HG03565 (cell line): ENCODE measurements at regions not wholly inside any gene's neighbourhood (a gene's known extent, or its start where the extent isn't known, plus 50 kb on each side); places are given as distances from the start of the nearest gene placed in this dataset.

Experiments
- ATAC-seq: cut with Tn5 transposase; IDR thresholded peaks from one replicate; pipeline ENCODE4 v1.9.1; 2021; ENCODE audit warnings: mild to moderate bottlenecking, moderate library complexity; ENCODE audit not compliant: unreplicated experiment

DNA sequence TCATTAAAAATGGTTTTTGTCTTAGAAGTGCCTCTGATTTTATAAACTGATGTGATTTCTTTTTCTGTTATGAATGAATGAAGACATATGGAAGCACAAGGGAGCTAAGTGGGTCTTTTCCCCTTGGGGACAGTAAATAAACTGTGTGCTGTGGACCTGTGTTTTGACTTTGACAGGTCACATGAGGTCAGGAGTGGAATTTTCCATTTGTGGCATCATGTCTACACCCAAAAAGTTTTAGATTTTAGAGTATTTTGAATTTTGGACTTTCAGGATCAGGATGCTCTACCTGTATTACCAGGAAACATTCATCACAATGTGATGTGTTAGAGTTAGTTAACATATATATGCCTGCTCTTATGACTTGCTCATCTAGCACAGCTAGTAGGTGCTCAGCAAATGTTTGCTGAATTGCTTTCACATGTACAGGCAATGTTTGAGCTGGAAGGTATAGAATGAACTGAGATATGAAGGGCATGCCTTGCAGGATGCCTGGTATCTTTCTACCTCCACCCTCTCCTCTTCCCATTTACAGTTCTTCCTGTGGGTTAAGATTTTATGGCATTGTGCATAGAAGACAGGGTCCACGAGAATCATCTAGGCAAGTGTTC is 73.2 kb upstream of the NR3C1 start:
- ATAC-seq, result no peak

DNA sequence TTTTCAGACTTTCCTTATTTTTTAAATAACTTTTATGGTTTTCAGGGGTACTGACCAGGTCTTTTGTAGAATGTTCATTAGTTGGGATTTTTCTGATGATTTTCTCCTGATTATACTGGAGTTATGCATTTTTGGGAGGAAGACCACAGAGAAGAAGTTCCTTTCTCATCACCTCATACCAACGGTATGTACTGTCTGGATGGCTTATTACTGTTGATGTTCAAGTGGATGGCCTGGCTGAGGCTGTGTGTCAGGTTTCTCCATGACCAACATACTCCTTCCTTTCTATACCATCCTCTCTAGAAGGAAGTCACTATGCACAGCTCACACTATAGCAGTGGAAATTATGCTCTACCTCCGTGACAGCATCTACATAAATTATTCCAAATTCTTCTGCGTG is 71.1 kb upstream of the NR3C1 start:
- ATAC-seq, result no peak

- ATAC-seq, result no peak
Observed at GRCh38 chr5:143473481-143473880, 70.0 kb upstream of the NR3C1 start.

GRCh38 chr5:143472576-143472975 is 69.1 kb upstream of the NR3C1 start:
- ATAC-seq, result no peak

DNA sequence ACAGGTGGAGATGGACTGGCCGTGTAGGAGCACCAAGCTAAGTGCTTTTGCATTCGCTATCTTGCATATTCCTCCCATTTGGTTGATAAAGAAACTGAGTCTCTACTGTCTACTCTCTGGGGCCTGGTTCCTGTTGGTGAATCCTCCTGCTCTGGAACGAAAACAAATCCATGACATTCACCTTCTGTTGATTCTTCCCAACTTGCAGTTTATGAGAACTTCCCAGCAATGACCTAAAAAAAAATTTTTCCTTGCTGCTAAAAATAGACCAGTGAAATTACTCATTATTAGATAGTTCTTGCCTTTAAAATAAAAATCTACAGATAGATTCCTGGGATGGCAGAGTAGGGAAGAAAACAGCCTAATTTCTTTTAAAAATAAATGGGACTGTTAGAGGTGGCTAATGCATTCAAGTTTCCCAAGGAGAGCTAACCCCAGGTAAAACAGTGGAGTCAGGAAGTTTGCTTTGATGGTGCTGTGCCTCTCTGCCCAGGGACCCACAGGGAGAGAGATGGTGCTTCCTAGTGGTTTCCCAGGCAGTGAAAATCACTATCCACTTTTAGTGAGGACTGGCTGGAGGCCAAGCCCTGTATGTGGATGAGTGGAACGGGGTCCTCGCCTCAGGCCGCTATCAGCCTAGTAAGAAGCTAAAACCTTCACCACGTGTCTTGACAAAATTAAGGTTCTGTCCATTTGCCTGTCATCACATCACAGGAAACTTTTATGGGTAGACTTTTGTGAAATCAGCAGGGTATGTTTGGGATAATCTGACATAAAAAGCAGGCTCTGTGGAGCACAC is 68.4 kb upstream of the NR3C1 start:
- no peak for ATAC-seq

- ATAC-seq, result no peak
Observed at GRCh38 chr5:143471041-143471509, 67.6 kb upstream of the NR3C1 start.

DNA sequence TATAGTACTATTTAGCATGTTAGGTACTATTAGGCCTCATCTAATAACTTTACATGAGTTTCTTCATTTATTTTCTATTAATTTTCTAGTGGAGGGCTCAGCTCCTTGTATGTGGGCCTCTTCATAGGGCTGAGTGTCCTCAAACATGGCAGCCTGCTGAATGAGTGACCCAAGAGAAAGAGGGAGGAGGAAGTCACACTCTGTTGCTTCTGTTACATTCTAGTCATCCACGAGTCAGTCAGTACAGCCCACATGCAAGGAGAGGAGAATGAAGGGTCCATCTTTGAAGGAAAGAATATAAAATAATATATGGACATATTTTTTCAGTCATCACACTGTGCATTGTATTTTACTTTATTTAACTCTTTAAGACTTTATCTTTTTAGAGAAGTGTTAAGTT is 66.6 kb upstream of the NR3C1 start:
- ATAC-seq, result no peak

DNA sequence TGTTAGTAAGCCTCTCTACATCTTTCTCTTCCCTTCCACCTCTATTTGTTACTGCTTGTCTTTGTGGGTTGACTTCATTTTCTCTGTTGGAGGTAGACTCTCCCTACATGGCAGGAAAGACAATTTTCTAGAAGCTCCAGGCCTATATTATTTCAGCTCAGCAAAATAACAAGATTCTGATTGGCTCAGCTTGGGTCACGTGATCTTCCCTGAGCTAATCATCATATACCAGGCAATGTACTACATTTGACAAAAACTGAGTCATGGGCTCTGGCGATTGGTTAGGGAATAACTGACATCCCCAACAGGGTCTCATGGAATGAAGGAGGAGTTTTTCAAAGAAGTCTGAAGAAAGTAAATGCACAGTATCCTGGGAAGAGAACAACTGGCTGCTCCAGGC is 65.6 kb upstream of the NR3C1 start:
- ATAC-seq, result no peak

GRCh38 chr5:143466632-143467031 is 63.1 kb upstream of the NR3C1 start:
- ATAC-seq, result no peak

- ATAC-seq, result no peak
Observed at GRCh38 chr5:143464723-143465490, 61.4 kb upstream of the NR3C1 start.

GRCh38 chr5:143462431-143462830 is 58.9 kb upstream of the NR3C1 start:
- no peak for ATAC-seq

DNA sequence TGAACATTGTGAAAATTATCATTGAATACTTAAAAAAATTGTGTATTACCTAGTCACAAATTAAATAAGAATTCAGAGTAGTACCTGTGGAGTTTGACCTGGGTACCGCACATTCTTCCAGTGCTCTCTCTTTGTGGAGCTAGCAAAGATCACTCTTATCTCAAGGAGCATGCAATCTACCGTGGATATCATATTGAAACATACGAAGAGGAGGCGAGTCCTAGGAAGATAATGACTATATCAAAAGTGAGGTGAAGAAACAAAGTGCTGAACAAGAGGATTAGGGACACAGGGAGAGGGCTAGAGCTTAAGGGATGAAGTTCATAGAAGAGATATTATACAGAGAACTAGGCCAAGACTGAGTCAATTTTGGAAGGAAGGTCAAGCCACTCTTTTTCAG is 55.9 kb upstream of the NR3C1 start:
- no peak for ATAC-seq

DNA sequence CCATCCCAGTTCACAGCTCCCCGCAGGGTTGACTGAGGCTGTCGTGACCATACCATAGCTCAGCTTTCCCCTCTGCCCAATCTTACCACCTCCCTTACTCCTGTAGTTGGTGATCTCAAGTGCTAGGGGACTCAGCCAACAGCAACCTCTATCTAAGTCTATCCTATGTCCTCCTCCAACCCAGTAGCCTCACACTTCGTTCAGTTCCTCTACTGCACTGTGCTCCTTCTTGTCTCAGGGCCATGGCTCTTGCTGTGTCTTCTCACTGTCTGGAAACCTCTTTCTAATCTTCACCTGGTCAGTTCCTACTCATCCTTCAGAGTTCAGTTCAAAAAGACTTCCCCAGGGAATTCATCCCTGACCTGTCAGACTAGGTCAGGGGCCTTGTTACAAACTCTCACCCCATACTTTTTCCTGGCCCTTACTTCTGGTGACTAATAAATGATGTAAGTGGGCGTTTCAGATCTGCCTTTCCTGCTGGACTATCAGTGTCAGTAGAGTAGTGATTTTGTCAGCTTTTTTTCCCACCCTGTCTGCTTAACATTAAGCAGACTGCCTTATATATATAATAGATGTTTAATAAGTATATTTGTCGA is 53.6 kb upstream of the NR3C1 start:
- ATAC-seq, result no peak

DNA sequence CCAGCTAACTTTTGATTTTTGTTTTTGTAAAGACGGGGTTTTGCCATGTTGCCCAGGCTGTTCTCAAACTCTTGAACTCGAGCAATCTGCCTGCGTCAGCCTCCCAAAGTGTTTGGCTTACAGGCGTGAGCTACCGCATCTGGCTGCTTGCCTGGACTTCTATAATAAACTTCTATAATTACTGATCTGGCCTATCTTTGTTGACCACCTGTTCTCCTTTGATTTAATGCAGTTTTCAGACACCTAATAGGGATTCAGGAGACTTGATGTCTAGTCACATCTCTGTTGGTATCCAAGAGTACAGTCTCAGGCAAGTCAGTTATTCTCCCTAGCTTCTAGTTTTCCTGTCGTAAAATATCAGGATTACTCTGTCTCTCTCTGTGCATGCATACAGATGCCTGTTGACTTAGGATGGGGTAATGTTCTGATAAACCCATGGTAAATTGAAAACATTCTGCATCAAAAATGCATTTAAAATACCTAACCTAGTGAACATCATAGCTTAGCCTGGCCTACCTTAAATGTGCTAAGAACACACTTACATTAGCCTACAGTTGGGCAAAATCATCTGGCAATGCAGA is 51.5 kb upstream of the NR3C1 start:
- ATAC-seq, result no peak

GRCh38 chr5:143453720-143454119 is 50.2 kb upstream of the NR3C1 start:
- no peak for ATAC-seq
